GM11168 (cell line): ENCODE measurements at regions not wholly inside any gene's neighbourhood (a gene's known extent, or its start where the extent isn't known, plus 50 kb on each side); places are given as distances from the start of the nearest gene placed in this dataset.
"Not testable (repeated sequence)": the region's sequence is repeated elsewhere in the genome, so short reads cannot be mapped to it uniquely, and the experiment has no call there.

Experiments
- in situ Hi-C: fragments of 300-500 bp; cut with MboI; formaldehyde crosslinking; loops from one replicate; pipeline ENCODE4 v1.12.0; 2022; ENCODE audit warnings: low sequenced_read_pairs; ENCODE audit not compliant: unreplicated experiment

DNA sequence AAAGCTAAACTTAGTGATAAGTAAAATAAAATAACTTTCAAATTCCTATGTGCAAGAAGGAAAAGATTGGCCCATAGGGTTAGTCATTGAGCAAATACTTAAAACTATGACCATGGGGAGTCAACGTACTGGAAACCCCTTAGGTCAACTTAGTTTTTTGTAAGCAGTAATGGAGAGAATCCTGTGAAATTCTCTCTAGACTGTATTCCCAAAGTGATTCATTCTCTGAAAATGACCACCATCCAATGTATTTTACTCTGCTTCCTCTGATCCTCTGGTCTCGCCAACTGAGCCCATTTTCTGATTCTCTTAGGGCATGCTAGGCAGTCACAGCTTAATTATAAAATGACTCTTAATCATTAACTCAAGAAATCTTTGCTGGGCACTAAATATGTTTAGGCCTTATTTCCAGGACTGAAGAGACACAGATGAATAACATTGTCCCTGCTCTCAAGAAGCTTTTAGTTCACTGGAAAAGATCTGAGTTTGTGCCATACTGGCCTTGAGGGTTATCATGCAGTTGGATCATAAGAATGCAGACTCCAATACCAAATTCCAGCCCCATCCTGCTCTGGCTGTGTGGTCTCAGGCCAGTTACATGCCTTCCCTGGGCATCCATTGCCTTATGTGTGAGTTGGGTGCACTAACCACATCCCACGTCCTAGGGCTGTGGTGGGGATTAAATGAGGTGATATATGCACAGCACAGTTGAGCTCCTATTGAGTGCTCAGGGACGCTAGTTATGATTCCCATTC is 732.4 kb downstream of the AACS start:
- in situ Hi-C loops: no loop called here

DNA sequence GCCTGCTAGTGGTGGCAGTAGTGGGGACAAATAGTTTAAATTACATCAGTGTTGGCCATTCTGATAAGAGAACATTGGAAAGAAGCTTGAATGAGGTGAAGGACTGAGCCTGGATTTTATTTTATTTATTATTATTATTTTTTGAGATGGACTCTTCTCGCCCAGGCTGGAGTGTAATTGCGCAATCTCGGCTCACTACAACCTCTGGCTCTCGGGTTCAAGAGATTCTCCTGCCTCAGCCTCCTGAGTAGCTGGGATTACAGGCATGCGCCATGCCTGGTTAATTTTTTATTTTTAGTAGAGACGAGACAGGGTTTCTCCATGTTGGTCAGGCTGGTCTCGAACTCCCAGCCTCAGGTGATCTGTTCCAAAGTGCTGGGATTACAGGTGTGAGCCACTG is 739.4 kb downstream of the AACS start:
- in situ Hi-C loops: no loop called here

DNA sequence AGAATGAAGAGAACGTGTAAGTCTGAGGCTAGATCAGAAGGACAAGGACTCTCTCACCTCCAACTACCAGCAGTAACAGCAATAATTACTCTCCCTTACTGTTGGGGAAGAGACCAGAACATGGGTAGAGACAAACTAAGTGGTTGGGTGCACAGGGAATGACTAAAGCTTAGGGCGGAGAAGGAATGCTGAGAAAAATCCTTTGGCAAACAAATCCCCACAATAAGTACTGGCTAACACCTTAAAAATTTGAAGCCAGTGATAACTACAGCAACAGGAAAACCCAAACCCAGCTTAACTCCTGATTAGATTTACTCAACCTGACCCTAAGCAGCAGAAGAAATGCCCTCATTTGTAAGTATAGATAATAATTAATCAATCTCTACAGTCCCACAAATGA is 759.0 kb downstream of the AACS start:
- in situ Hi-C loops: no loop called here

GRCh38 chr12:125835852-125836251 is 770.6 kb downstream of the AACS start:
- in situ Hi-C loops: no loop called here

- in situ Hi-C loops: no loop called here
These were observed 771.4 kb downstream of the AACS start for GRCh38 chr12:125836647-125837046.

- in situ Hi-C loops: no loop called here
These were observed 776.1 kb downstream of the AACS start for GRCh38 chr12:125841332-125841731.

- in situ Hi-C loops: no loop called here
These were observed 786.9 kb downstream of the AACS start for GRCh38 chr12:125852116-125852515.

GRCh38 chr12:125852679-125853078 is 787.4 kb downstream of the AACS start:
- in situ Hi-C loops: no loop called here

- in situ Hi-C loops: no loop called here
These were observed 788.4 kb downstream of the AACS start for GRCh38 chr12:125853670-125854069.

GRCh38 chr12:125856366-125856765 is 791.1 kb downstream of the AACS start:
- in situ Hi-C loops: no loop called here

DNA sequence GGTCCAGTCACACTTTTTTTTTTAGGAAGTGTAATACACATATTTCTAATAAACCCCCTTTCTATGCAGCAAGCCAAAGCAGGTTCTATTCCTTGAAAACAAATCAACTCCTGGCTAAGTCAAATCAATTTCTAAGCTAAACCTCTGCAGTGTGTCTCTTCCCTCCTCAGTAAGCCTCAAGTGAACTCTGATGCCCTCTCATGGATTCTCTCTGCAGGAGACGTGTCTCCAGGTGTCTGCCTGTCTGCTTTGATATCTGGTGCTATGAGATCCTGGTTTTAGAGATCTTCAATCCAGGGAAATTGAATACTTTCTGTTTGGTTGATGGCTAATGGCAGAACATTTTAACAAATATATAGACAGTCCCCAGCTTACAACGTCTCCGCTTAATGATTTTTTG is 791.7 kb downstream of the AACS start:
- in situ Hi-C loops: no loop called here

GRCh38 chr12:125860672-125861288 is 795.5 kb downstream of the AACS start:
- in situ Hi-C loops: no loop called here

GRCh38 chr12:125861299-125862281 is 796.4 kb downstream of the AACS start:
- in situ Hi-C loops: no loop called here

DNA sequence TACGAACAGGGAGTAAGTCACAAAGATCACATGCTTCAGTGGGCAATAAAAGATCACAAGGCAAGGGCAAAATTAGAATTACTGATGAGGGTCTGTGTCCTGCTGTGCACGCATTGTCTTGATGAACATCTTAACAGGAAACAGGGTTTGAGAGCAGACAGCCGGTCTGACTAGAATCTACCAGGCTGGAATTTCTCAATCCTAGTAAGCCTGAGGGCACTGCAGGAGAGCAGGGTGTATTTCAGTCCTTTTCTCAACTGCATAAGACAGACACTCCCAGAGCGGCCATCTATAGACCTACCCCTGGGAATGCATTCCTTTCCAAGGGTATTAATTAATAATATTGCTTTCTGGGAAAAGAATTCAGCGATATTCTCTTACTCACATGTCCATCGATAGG is 800.0 kb downstream of the AACS start:
- in situ Hi-C loops: not testable (repeated sequence)

DNA sequence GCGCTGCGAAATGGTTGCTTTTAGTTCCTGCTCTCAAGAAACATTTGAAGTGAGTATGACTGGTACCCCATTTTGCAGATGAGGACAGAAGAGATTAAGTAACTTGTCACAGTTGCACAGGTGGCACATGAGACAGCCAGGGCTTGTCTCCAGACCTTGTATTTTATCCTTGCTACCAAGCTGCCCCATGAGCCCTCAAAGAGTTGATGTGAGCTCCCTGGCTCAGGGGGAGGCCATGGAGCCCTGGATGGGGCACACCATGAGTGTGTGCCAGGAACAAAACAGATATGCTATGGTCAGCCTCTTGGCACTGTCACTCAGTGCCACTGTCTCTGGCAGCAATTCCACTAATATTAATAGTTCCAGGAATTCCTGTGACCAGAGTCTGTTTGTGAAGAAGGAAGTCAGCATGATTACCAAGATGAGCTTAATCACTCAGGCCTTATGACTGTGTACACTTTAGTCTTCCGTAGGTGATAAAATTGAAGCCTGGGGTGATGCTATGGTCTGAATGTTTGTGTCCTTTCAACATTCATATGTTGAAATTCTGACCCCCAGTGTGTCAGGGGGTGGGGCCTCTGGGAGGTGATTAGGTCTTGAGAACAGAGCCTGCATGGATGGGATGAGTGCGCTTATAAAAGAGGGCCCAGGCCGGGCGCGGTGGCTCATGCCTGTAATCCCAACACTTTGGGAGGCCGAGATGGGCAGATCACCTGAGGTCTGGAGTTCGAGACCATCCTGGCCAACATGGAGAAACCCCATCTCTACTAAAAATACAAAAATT is 806.8 kb downstream of the AACS start:
- in situ Hi-C loops: no loop called here

DNA sequence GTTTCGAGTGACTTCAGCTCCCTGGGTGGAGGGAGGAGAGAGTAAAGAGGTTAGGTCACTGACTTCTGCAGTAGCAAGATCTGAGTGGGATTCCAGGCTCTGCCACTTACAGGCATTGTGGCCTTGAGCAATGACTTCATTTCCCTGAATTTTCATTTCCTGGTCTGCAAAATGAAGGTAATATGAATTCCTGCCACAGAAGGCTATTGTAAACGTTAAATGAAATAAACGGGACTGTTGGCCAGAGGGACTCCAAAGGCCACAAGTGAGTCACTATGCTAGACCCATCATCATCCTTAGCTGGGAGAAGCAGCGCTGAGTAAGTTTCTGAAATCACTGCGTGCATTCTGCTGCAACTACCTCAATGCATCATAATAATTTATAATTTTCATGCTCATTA is 807.8 kb downstream of the AACS start:
- in situ Hi-C loops: no loop called here

GRCh38 chr12:125878483-125878882 is 813.2 kb downstream of the AACS start:
- in situ Hi-C loops: no loop called here

DNA sequence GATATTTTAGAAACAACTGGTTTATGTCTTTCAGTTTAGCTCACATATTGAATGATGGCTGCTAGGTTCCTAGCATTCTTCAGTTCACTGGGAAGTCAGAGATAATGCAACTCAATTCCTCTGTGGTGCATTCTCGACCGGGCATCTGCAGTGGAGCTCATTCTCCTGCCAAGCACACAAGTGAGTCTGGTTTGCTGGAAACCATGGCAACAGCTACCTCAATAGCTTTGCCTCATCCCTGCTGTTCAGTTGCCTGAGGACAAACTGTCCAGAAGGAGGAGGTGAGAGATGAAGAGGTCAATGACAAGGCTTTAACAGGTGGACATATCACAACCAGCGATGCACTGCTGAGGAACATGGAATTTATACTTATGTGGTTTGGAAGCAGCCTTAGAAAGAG is 816.9 kb downstream of the AACS start:
- in situ Hi-C loops: no loop called here

GRCh38 chr12:125888921-125889320 is 823.7 kb downstream of the AACS start:
- in situ Hi-C loops: no loop called here

- in situ Hi-C loops: no loop called here
These were observed 824.5 kb downstream of the AACS start for GRCh38 chr12:125889742-125890141.
